ENCODE measurements at regions not wholly inside any gene's neighbourhood (a gene's known extent, or its start where the extent isn't known, plus 50 kb on each side); places are given as distances from the start of the nearest gene placed in this dataset.

DNA sequence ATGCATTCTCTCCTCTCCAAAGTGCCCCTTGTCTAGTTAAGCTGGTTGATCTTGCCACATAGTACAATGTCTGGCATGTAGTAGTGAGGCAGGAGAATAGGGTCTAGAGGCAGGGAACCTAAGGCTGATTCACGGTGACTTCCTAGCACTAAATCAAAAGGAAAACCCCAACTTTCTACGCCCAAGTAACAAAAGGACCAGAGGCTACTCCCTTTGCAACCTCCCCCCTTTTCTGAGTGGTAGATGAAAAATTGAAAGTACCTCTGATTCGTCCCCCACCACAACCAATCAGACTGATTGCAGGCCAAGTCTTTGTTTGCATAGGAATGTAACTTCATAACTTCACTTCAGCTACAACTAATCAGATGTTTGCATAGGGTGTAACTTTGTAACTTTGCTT lies 278.8 kb downstream of the PSAT1 start:
- TF ChIP-seq EZH2 (IDR thresholded peaks at IDR 0.05; ENCODE audit: low read depth, low read length, severe bottlenecking) (no peak), RAD21 (IDR thresholded peaks at IDR 0.05 in 1 of 2, conservative IDR thresholded peaks at IDR 0.05 in 1 of 2; ENCODE audit: low read depth in 2 of 2, low read length in 2 of 2) (no peak), ASH2L (IDR thresholded peaks at IDR 0.05; ENCODE audit: low read length) (no peak)
- TF ChIP-seq, protein P1, sequence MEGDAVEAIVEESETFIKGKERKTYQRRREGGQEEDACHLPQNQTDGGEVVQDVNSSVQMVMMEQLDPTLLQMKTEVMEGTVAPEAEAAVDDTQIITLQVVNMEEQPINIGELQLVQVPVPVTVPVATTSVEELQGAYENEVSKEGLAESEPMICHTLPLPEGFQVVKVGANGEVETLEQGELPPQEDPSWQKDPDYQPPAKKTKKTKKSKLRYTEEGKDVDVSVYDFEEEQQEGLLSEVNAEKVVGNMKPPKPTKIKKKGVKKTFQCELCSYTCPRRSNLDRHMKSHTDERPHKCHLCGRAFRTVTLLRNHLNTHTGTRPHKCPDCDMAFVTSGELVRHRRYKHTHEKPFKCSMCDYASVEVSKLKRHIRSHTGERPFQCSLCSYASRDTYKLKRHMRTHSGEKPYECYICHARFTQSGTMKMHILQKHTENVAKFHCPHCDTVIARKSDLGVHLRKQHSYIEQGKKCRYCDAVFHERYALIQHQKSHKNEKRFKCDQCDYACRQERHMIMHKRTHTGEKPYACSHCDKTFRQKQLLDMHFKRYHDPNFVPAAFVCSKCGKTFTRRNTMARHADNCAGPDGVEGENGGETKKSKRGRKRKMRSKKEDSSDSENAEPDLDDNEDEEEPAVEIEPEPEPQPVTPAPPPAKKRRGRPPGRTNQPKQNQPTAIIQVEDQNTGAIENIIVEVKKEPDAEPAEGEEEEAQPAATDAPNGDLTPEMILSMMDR (IDR thresholded peaks at IDR 0.05; ENCODE audit: control extremely low read depth in 1 of 3, insufficient read depth in 1 of 3, low read depth in 1 of 3, low read length in 3 of 3), result no peak
- TF ChIP-seq, protein P2, sequence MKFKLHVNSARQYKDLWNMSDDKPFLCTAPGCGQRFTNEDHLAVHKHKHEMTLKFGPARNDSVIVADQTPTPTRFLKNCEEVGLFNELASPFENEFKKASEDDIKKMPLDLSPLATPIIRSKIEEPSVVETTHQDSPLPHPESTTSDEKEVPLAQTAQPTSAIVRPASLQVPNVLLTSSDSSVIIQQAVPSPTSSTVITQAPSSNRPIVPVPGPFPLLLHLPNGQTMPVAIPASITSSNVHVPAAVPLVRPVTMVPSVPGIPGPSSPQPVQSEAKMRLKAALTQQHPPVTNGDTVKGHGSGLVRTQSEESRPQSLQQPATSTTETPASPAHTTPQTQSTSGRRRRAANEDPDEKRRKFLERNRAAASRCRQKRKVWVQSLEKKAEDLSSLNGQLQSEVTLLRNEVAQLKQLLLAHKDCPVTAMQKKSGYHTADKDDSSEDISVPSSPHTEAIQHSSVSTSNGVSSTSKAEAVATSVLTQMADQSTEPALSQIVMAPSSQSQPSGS (IDR thresholded peaks at IDR 0.05; ENCODE audit: low read length), result no peak
